ENCODE measurements at regions not wholly inside any gene's neighbourhood (a gene's known extent, or its start where the extent isn't known, plus 50 kb on each side); places are given as distances from the start of the nearest gene placed in this dataset.
A peak's percentile ranks its signal among the peaks of the same experiment; 100 is the strongest.

- no peak for DNase-seq
These were observed 65.1 kb downstream of the SLC4A3 start for GRCh38 chr2:219692521-219692920.

DNA sequence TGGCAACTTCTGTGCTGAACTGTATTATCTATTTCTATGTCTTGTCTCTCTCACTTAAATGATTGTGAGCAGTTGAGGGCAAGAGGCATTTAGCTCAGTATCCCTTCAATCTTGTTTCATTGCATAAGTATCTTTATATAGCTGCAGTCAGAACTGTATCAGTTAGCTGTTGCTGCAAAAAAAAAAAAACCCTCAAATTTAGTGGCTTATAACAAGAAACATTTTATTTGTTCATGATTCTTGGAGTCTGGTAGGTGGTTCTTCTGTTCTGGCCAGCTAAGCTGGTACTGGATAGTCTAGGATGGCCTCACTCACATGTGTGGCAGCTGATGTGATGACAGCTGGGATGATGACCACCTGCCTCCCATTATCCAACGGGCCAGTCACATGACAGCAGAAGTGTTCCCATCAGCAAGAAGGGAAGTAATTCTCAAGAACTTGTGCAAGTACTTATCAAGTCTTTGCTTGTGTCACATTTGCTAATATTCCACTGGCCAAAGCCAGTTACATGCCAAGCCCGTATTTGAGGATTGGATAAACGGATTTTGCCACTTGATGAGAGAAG lies 67.8 kb downstream of the SLC4A3 start:
- no peak for DNase-seq

DNA sequence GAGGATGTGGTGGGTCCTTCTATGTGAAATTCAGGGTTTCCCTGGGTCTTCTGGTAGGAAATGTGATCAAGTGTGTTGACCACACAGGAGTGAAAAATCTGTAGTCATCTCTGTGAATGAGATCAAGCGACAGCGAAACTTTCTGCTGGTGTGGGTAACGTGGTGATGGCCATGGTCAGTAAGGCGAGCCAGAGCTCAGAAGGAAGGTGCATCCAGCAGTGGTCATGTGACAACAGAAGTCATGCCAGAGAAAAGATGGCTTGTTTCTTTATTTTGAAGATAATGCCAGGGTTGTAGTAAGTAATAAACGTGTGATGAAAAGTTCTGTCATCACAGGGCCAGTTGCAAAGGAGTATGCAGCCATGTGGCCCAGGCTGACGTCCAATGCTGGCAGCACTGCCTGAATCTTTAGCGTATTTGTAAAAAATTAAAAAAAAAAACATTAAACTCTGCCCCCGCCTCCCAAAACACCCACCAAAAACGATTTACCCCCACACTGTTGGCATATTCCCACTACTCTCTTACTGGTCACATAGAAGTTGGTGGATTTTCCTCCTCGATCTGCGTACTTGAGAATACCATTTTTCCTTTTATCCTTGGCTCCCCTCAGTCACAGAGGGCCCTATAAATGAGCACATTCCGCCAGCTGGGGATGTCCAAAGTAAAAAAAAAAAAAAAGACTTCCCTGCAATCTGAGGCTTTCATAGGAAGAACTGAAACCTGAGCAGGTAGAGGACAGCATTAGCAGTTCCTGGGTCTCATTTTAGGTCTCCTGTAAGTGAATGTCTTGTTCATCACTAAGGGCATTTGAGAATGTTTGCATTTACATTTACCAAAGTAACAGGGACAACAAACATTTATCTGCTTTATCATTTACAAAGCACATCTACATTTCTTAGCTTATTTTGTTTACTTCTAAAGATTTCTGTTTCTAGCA lies 70.6 kb downstream of the SLC4A3 start:
- DNase-seq, result no peak

DNA sequence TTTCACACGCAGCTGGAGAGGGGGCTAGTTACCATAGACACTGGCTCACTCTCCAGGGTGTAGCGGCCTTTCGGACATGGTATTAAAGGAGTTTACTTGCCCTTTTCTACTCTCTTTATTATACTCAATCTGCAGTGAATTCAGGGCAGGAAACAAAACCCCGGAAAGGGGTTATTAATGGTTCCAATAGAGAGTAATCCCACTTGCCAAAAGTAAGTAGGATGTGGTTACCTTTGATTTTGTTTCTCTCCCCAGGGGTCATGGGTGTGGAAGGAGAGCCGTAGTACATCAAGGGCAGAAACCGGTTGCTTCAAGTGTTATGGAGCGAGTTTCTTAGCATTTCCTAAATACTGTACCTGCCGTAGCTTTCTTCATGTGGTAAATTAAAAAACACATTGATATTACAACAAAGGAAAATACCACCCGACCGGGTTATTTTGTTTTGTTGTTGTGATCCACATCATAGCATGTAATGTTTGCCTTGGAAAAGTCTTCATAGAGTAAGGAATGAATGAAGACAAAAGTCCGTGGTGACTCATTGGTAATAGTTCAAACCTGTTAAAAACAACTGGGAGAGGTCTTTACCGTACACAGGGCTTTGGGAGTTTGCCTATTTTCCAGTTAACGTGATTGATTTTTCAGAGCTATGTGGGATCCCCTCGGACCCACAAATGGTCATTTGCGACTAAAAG lies 71.5 kb downstream of the SLC4A3 start:
- no peak for DNase-seq

GRCh38 chr2:219699440-219699821 lies 72.0 kb downstream of the SLC4A3 start:
- no peak for DNase-seq

GRCh38 chr2:219701847-219702634 lies 74.6 kb downstream of the SLC4A3 start:
- peak; percentile 11 for DNase-seq

GRCh38 chr2:219702796-219703545 lies 75.5 kb downstream of the SLC4A3 start:
- DNase-seq, result no peak

DNA sequence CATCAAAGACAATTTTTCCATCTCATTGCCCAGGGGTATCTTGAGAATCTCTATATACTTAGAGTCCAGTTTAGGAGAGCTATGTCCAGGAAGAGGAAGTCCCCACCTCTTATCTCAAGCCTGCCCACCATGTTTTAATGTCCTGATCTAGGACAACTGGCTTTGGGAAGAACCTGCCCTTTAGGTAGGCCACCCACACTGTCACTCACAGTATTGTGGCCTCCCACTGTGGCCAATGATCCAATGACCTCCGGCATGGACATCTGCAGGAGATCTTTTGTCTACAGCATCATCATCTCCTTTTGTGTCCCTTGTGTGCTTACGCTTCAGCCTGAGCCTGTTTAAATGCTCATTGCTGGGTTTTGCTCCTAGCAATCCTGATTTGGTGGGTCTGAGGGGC lies 77.4 kb downstream of the SLC4A3 start:
- no peak for DNase-seq

- no peak for DNase-seq
These were observed 79.4 kb downstream of the SLC4A3 start for GRCh38 chr2:219706823-219707281.

GRCh38 chr2:219707496-219708285 lies 80.3 kb downstream of the SLC4A3 start:
- no peak for DNase-seq

DNA sequence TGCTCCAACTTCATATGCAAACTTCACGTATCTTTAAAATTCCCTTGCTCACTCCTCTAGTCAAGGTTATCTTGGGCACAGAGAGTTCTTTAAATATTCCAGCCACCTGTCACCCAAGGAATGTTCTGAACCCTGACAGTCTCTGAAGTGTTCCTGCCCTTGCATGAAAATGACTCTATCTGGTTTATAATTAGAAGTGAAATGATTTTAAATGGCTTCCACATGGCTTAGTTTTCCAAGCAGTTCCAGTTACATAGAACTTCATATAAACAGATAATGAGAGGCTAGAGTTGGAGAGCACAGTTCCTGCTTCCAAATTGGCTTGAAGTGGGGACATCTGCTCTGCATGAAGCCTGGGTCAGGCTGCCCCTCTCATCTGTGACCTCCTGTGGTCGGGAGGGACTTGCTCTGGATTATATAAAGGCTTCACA lies 81.9 kb downstream of the SLC4A3 start:
- peak; percentile 11 for DNase-seq

DNA sequence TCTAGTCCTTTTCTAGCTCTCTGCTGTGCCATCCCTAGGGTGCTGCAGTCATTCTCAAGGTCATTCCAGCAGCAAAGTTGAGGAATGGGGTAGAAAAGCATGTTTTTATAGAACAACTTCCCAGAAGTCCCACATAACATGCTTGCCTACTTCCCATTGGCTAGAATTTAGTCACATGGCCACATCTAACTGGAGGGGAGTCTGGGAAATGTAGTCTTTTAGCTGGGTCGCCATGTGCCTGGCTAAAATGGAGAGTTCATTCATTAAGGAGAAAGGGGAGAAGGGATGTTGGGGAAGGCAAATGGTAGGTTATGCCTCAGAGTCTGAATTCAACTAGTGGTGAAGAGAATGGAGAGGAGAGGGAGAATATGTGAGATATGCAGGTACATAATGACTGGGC lies 85.7 kb downstream of the SLC4A3 start:
- DNase-seq, result no peak

GRCh38 chr2:219714681-219715400 lies 87.4 kb downstream of the SLC4A3 start:
- DNase-seq, result no peak

GRCh38 chr2:219718066-219718465 lies 90.6 kb downstream of the SLC4A3 start:
- DNase-seq, result no peak

DNA sequence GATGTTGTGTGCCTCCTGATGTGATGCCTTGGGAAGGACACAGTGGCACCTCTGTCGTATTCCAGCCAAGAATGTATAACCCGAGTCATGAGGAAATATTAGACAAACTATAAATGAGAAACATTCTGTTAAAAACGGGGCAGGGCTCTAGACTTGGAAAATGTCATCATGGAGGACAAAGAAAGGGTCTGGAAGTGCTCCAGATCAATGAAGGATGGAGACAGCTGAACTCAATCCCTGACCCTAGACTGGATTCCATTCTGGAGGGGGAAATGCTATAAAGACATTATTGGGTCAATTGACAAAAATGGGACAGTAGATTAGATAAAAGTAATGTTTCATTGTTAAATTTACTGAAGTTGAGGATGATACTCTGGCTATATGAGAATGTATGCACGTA lies 92.1 kb downstream of the SLC4A3 start:
- no peak for DNase-seq

DNA sequence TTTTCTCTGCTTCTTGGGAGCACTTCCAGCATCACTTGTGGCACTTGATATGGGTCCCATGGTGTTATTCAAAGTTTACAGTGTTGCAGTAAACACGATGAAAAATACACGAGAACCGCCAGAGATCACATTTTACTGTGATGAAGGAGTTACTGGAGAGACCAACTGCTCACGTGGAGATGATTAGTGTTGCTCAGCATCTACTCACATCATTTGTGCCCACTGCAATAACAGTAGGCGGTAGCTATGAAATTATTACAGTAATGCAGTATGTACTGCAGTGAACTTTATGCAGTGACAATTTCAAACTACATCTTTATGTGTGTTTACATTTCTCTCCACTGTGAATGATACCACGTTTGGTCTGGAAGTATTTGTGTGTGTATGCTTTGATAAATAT lies 93.5 kb downstream of the SLC4A3 start:
- no peak for DNase-seq

DNA sequence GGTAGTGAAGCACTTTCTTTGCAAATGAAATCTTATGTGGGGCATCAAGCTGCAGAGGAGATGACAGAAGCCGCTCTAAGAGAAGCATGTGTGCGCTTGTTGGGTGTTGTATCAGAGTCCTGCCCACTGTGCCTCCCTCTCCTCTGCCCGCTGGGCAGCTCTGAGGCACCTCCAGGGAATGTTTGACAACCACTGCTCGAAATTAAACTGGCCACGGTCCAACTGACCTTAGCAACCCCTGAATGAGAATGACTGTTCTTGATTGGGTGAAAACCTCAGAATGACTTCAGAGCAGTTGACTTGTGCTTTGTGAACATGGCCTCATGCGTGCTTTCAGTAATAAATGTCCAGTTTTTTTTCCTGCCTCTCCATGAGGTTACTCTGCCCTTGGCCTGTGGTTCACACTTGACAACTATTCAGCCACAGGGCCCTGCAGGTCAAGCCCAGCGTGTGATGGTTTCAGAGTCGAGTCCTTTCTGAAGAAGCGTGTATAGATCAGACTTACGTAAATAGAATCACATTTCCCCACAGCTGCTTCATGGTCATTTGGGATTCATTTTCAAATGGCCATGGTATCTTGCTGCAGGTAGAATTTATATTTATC lies 94.9 kb downstream of the SLC4A3 start:
- DNase-seq, result no peak

DNA sequence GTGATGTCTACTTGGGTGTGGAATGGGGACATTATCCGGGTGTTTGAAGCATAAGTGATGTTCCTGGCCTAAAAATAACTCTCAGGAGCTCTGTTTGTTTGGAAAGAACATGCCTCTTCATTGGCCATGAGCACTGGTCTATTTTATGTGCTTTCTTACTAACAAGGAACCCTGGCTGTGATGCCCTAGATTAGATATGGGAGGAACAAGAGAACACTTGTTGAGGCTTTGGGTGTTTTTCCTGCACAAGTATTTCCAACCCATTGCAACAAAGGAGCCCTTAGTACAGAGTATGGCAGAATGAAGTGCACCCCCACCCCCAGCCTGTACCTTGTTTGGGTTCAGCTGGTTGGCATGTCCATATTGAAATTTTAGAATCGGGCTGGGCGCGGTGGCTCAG lies 95.9 kb downstream of the SLC4A3 start:
- no peak for DNase-seq

DNA sequence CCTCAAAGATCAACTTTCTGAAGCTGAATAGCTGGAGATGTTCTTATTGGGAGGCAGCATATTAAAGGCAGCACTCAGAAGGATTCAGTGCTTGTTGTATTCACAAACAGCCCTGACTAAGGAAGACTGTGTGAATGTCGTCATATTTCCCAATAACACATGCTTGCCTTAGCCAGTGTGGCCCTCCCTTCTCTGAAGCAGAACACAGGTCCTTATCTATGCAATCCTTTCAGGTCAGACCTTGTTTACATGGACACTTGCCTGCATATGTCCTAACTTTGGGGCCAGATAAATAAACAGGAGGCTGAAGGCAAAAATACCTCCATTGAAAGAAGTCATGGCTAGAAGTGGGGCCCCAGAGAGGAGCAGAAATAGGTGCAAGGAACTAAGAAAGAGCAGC lies 97.2 kb downstream of the SLC4A3 start:
- DNase-seq, result no peak

DNA sequence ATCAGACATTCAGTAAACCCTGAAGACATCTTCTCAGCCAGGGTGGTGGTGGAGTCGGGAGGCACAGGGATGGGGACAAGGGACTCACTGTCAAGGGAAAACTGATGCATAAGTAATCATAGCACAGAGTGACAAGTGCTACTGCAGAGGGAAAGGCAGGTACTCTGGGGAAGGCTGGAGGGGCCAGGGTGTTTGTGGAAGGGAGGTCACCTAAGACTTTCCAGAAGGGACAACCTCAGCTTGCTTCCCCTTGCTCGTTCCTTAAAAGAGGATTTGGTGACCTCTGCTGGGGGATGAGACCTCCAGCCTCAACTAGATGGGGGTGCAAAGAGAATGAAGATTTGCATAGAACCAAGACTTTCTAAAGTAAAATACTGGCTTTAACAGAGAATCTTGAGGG lies 99.5 kb downstream of the SLC4A3 start:
- no peak for DNase-seq
